MM.1S (cell line): ENCODE measurements at regions not wholly inside any gene's neighbourhood (a gene's known extent, or its start where the extent isn't known, plus 50 kb on each side); places are given as distances from the start of the nearest gene placed in this dataset.

ENCODE experiments used
- DNase-seq: peaks from one replicate; pipeline ENCODE4 v3.0.0-alpha.2; 2015
- H2AFZ ChIP-seq: fragments of 300-600 bp; sonication (generic); 2 replicates; pipeline ENCODE4 v1.6.0; 2016; ENCODE audit warnings: antibody characterized with exemption, low read length
- H3F3A ChIP-seq: fragments of 300-600 bp; sonication (generic); 2 replicates; pipeline ENCODE4 v1.6.1; 2016; ENCODE audit warnings: mild to moderate bottlenecking, antibody characterized with exemption, low read length, moderate library complexity, mixed read lengths; ENCODE audit not compliant: insufficient read depth
- H3K27ac ChIP-seq: fragments of 300-600 bp; sonication (generic); 2 replicates; pipeline ENCODE4 v1.5.1; 2016; ENCODE audit warnings: mild to moderate bottlenecking, low read length
- H3K27me3 ChIP-seq: fragments of 300-600 bp; sonication (generic); replicated peaks from 2 replicates; pipeline ENCODE4 v1.6.0; 2016; ENCODE audit warnings: low read length; ENCODE audit not compliant: insufficient read depth
- H3K36me3 ChIP-seq: fragments of 300-600 bp; sonication (generic); replicated peaks from 2 replicates; pipeline ENCODE4 v1.6.1; 2016; ENCODE audit warnings: mild to moderate bottlenecking, low read length, mixed read lengths; ENCODE audit not compliant: insufficient read depth
- H3K4me1 ChIP-seq: fragments of 300-600 bp; sonication (generic); 2 replicates; pipeline ENCODE4 v1.6.1; 2016; ENCODE audit warnings: low read length, mixed read lengths
- H3K4me2 ChIP-seq: fragments of 300-600 bp; sonication (generic); 2 replicates; pipeline ENCODE4 v1.6.0; 2016; ENCODE audit warnings: low read depth, low read length
- H3K4me3 ChIP-seq: fragments of 300-600 bp; sonication (generic); 2 replicates; pipeline ENCODE4 v1.5.1; 2016; ENCODE audit warnings: low read length, mixed read lengths
- H3K79me2 ChIP-seq: fragments of 300-600 bp; sonication (generic); 2 replicates; pipeline ENCODE4 v1.6.1; 2016; ENCODE audit warnings: mixed run types, low read length, mixed read lengths
- H3K9ac ChIP-seq: fragments of 300-600 bp; sonication (generic); 2 replicates; pipeline ENCODE4 v1.6.1; 2016; ENCODE audit warnings: low read length, mixed read lengths
- H3K9me2 ChIP-seq: fragments of 300-600 bp; sonication (generic); replicated peaks from 2 replicates; pipeline ENCODE4 v1.6.1; 2016; ENCODE audit warnings: mild to moderate bottlenecking, low read length, mixed read lengths; ENCODE audit not compliant: insufficient read depth
- H3K9me3 ChIP-seq: fragments of 300-600 bp; sonication (generic); replicated peaks from 2 replicates; pipeline ENCODE4 v1.6.1; 2016; ENCODE audit warnings: mild to moderate bottlenecking, low read length, mixed read lengths; ENCODE audit not compliant: insufficient read depth
- H4K20me1 ChIP-seq: fragments of 300-600 bp; sonication (generic); 2 replicates; pipeline ENCODE4 v1.6.1; 2016; ENCODE audit warnings: mild to moderate bottlenecking, low read length, moderate library complexity, mixed read lengths; ENCODE audit not compliant: insufficient read depth
- EZH2 ChIP-seq: fragments of 300-600 bp; sonication (generic); optimal IDR thresholded peaks from 2 replicates; pipeline ENCODE3; 2017; ENCODE audit warnings: low read depth, mild to moderate bottlenecking, antibody characterized with exemption, low read length, mixed read lengths
- EZH2phosphoT487 ChIP-seq: fragments of 300-600 bp; sonication (generic); IDR thresholded peaks from 2 replicates; pipeline ENCODE4 v1.6.1; 2018; ENCODE audit warnings: antibody characterized with exemption, low read length
- TF ChIP-seq, protein P1 (sequence below): fragments of 300-600 bp; sonication (generic); IDR thresholded peaks from 2 replicates; pipeline ENCODE4 v1.5.1; 2016; ENCODE audit warnings: antibody characterized with exemption, low read length, mixed read lengths

DNA sequence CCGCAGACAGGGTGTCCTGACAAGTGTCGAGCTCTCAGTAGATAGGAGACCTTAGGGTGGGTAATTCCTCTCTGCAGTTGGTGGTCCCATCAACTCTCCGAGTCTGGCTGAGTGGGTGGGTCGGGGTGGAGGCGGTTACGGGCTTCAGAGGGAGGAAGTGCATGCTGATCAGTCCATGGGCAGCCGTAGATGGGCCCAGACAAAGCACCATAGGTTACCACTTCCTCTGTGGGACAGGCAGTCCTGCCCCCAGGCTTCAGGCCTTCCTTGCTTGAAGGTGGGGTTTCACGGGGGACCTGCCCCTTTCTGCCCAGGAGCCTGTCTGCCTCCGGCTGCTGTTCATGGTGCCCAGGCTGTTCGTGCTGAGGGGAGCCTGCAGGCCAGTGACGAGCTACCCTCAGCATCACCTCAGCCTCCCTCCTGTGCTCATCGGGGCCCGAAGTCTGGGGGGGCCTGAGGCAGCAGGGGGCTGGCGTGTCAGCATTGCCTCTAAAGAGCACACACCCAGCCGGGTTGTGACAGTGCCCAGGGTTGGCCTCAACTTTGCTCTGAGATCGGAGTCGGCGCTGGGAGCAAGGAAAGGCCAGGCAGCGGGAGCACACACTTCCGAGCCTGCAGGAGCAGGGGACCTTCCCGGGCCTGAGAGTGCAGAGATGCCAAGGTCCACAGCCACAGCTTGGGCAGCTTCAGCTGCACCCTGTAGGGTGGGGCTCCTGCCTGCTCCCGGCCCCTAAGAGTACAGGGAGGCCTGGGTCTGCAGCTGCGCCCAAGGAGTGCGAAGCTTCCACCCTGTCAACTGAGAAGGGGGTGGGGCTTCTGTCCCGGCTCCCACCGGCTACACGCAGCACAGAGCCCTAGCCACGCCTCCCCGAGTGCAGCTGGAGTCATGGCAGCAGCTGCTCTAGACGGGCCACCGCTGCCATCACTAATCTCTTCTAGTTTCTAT is 225.4 kb upstream of the NRIP1 start:
- H3F3A ChIP-seq: no peaks in the 10 kb centered on the region
- H3K4me3 ChIP-seq: no peak overlapping the region
- H3K36me3 ChIP-seq: no peaks in the 10 kb centered on the region
- no peak overlapping the region for H3K9ac ChIP-seq
- TF ChIP-seq EZH2phosphoT487 (no peak), EZH2 (no peak)
- TF ChIP-seq, protein P1, sequence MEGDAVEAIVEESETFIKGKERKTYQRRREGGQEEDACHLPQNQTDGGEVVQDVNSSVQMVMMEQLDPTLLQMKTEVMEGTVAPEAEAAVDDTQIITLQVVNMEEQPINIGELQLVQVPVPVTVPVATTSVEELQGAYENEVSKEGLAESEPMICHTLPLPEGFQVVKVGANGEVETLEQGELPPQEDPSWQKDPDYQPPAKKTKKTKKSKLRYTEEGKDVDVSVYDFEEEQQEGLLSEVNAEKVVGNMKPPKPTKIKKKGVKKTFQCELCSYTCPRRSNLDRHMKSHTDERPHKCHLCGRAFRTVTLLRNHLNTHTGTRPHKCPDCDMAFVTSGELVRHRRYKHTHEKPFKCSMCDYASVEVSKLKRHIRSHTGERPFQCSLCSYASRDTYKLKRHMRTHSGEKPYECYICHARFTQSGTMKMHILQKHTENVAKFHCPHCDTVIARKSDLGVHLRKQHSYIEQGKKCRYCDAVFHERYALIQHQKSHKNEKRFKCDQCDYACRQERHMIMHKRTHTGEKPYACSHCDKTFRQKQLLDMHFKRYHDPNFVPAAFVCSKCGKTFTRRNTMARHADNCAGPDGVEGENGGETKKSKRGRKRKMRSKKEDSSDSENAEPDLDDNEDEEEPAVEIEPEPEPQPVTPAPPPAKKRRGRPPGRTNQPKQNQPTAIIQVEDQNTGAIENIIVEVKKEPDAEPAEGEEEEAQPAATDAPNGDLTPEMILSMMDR: no peak
- H3K4me1 ChIP-seq: no peaks in the 10 kb centered on the region
- H3K79me2 ChIP-seq: no peaks in the 10 kb centered on the region
- peak; percentile 91 for DNase-seq
- no peak overlapping the region for H3K27ac ChIP-seq
- H3K9me2 ChIP-seq: no peaks in the 10 kb centered on the region
- no peaks in the 10 kb centered on the region for H4K20me1 ChIP-seq
- H2AFZ ChIP-seq: no peak overlapping the region
- H3K27me3 ChIP-seq: no peaks in the 10 kb centered on the region
- peak overlapping the region; percentile 8; the same call in 1 of the 2 replicates for H3K4me2 ChIP-seq
- no peaks in the 10 kb centered on the region for H3K9me3 ChIP-seq

DNA sequence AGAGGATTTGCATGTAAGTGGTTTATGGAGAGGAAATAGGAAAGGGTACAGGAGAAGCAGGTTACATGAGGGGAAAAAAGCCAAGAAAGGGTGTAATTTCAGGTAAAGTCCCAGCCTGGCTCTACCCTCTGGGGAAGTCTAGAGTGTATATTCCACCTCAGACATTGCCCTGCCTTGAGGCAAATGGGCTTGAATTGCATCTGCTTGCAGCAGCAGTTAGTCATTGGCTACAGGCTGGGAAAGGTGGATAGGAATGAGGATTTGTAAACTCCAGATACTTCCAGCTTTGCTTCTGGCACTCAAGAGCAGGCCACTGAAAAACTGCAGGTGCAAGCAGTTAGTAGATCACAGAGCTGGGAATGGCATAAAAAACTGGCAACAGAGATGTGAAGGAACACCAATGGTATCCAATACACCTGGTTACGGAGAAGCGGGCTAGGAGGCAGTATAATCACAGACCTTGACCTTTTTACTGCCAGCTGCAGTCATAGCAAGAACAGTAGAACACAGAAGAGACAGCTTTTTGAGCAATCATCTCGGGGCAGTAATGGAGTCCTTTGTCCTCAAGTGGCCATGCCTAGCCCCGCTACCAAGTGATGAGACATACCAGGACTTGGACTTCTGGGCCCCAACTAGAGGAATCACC is 226.9 kb upstream of the NRIP1 start:
- no peaks in the 10 kb centered on the region for H3K36me3 ChIP-seq

DNA sequence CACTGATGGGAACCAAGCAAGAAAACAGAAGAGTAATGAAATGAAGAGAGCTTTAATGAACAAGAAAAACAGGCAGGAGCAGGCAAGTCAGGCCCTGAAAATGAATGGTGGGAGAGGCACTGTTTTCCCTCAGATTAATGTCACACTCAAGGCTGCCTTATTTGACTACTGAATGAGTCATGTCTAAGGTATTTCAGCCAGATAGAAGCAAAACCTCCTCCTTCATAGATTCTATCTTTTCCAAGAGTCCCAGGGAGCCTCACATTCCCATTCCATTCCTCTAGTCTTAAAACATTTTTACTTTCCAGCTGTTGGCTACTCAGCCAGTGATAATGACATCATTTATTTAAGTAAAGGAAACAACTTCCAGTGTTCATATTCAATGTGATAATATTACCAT is 228.4 kb upstream of the NRIP1 start:
- Histone ChIP-seq H3K9ac (no peak overlapping the region), H4K20me1 (no peaks in the 10 kb centered on the region), H3K4me1 (no peaks in the 10 kb centered on the region), H3K4me3 (no peak overlapping the region), H2AFZ (no peak overlapping the region), H3K9me2 (no peaks in the 10 kb centered on the region), H3K36me3 (no peaks in the 10 kb centered on the region), H3F3A (no peaks in the 10 kb centered on the region), H3K27me3 (no peaks in the 10 kb centered on the region), H3K9me3 (no peaks in the 10 kb centered on the region), H3K79me2 (no peaks in the 10 kb centered on the region), H3K4me2 (no peak overlapping the region), H3K27ac (no peak overlapping the region)
- TF ChIP-seq, protein P1: no peak
- TF ChIP-seq EZH2phosphoT487 (no peak), EZH2 (no peak)
- DNase-seq: no peak

More for the DNA sequence above, 226.9 kb upstream of the NRIP1 start:
- no peak for DNase-seq
- H3K9ac ChIP-seq: no peak overlapping the region
- H3F3A ChIP-seq: no peaks in the 10 kb centered on the region
- no peaks in the 10 kb centered on the region for H4K20me1 ChIP-seq
- H2AFZ ChIP-seq: no peak overlapping the region
- H3K4me1 ChIP-seq: no peaks in the 10 kb centered on the region
- H3K9me3 ChIP-seq: no peaks in the 10 kb centered on the region
- no peaks in the 10 kb centered on the region for H3K9me2 ChIP-seq
- no peaks in the 10 kb centered on the region for H3K27me3 ChIP-seq
- H3K4me3 ChIP-seq: no peak overlapping the region
- H3K4me2 ChIP-seq: no peak overlapping the region
- TF ChIP-seq EZH2phosphoT487 (no peak), EZH2 (no peak)
- TF ChIP-seq, protein P1: no peak
- H3K79me2 ChIP-seq: no peaks in the 10 kb centered on the region
- H3K27ac ChIP-seq: no peak overlapping the region
